Renal cortical epithelial cell (primary cell): ENCODE measurements at regions not wholly inside any gene's neighbourhood (a gene's known extent, or its start where the extent isn't known, plus 50 kb on each side); places are given as distances from the start of the nearest gene placed in this dataset.
A peak's percentile ranks its signal among the peaks of the same experiment; 100 is the strongest.
"Not testable (repeated sequence)": the region's sequence is repeated elsewhere in the genome, so short reads cannot be mapped to it uniquely, and the experiment has no call there.

Experiments used
- DNase-seq: peaks from one replicate; pipeline ENCODE4 v3.0.0-alpha.2; 2011; ENCODE audit warnings: low read depth

GRCh38 chr10:2189356-2189755 lies 452.0 kb upstream of the ADARB2 start:
- DNase-seq, result not testable (repeated sequence)

DNA sequence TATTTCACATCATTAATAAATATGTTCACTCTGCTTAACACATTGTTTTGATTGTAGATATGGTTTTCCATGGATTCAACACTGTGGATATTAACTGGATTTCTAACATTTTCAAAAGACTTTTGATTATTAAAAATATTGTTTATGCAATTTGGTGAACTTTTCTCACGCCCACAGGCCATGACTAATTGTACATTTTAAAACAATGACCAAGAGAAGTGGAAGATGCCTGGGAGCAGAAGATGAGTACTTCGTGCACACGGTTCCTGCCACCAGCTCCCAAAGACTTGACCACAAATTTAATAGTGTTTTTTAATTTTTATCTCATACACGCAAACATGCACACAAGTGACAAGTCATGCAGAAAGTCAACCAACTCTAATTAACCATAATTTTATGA lies 451.0 kb upstream of the ADARB2 start:
- no peak for DNase-seq

DNA sequence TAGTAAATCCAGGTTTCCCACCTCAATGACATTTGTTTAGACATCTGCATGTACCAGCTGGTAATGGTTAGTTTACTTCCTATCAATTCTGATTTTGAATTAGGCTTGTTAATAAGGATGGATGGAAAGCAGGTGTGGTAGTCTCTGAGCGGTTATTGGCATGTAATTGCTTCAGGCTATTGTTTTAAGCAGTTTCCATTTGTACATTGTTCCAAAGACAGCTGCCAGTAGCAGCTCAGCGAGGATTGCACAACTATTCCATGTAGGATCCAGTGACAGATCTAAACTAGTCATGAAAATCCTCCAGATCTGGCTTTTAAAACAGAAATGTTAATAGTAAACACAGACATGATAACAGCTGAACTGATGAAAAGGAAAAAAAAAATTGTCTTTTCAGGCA lies 436.0 kb upstream of the ADARB2 start:
- DNase-seq, result peak; percentile 46

- no peak for DNase-seq
These were observed 428.6 kb upstream of the ADARB2 start for GRCh38 chr10:2165771-2166460.

GRCh38 chr10:2150288-2150687 lies 413.0 kb upstream of the ADARB2 start:
- DNase-seq, result no peak

GRCh38 chr10:2145926-2146478 lies 408.7 kb upstream of the ADARB2 start:
- DNase-seq, result no peak

- DNase-seq, result no peak
These were observed 408.2 kb upstream of the ADARB2 start for GRCh38 chr10:2145491-2145890.

DNA sequence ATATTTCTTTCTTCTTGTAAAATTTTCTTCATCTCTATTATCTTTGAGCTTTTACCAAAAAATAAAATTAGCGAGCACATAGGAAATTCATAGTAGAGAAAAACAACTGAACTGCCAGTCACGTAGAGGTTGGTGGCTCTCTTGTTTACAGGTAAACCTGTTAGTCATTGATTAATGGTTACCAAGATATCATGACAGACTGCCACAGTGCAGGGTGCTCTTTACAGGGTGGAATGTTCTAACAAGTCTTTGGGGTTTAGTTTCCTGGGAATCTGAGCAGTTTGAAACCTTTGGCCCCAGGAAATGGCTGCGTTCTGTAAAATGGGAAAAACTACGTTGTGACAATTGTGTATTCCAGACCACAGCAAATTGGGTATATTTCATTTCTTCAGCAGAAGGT lies 407.3 kb upstream of the ADARB2 start:
- DNase-seq, result peak; percentile 84

DNA sequence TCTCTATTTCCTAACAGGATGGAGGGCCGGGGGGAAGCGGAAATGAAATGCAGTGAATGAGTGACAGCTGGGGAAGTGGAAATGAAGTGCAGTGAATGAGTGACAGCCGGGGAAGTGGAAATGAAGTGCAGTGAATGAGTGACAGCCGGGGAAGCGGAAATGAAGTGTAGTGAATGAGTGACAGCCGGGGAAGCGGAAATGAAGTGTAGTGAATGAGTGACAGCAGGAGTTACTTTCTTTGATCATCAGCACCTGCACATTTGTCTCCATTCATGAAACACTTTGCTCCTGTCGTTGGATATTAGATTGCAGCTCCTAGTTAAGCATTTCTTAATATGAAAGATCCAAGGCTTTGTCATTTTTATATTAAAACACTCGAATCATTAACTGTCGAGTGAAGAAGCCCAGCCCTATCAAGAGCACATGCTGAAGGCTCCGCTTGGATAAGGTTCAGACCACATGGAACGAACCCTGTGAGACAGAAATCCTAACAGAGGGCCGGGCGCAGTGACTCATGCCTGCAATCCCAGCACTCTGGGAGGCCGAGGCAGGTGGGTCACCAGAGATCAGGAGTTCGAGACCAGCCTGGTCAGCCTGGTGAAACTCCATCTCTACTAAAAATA lies 406.0 kb upstream of the ADARB2 start:
- peak; percentile 26 for DNase-seq

- DNase-seq, result peak; percentile 25
These were observed 402.4 kb upstream of the ADARB2 start for GRCh38 chr10:2139746-2140145.

DNA sequence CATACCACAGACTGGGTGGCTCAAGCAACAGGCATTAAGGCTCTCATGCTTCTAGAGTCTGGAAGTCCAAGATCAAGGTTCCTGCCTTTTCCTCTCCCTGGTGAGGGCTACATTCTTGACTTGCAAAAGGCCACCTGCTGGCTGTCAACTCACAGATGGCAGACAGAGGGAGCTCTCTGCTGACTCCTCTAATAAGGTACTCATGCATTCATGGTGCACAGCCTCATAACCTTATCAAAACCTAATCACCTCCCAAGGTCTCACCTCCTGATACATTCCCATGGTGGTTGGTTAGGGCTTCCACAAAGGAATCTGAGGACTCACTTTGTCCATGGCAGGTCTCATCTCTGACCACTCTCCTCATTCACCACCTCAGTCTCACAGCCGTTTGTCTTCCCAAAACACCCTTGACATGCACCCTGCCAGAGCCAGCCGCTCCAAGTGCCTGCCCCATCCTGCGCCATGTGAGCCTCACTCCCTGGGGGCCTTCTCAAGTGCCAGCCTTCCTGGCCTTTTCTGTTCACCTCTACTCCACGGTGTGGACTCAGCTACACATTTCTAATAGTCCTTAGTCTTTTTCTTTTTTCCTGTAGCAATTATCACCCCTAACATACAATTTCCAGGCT lies 400.3 kb upstream of the ADARB2 start:
- DNase-seq, result peak; percentile 56

- no peak for DNase-seq
These were observed 393.5 kb upstream of the ADARB2 start for GRCh38 chr10:2130705-2131305.

DNA sequence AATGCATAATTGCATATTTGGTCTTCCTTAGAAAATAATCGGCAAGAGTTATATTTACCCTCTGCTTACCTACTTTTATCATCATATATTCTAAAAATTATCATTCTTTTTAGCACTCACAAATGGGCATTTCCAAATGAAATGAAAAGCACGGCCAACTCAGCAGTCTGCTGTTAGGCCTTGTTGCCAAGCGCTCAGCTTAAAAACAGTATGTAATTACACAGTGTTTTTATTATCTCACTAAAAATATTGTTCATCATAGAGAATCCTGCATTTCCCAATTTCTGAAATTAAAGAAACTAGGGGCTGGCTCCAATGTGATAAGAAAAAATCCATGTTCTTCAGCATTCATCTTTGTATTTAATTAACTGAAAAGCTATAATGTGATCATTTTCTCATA lies 391.7 kb upstream of the ADARB2 start:
- DNase-seq, result no peak

DNA sequence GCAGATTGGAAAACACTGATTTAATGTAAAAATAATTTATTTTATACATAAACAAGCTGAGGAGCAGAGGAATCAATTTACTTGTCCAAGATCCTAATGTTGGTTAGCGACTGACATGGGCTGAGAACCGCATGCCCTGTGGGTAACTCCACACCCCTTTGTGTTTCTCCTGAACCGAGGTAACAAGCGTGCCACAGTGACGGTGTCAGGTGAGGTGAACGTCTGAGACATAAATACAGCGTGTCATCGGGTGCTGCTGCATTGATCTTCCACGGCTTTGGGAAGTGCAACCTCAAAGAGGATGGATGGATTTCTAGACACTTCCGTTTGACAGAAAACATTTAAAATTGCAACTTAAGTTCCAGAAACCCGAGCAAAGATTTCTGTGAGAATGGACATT lies 386.8 kb upstream of the ADARB2 start:
- no peak for DNase-seq

DNA sequence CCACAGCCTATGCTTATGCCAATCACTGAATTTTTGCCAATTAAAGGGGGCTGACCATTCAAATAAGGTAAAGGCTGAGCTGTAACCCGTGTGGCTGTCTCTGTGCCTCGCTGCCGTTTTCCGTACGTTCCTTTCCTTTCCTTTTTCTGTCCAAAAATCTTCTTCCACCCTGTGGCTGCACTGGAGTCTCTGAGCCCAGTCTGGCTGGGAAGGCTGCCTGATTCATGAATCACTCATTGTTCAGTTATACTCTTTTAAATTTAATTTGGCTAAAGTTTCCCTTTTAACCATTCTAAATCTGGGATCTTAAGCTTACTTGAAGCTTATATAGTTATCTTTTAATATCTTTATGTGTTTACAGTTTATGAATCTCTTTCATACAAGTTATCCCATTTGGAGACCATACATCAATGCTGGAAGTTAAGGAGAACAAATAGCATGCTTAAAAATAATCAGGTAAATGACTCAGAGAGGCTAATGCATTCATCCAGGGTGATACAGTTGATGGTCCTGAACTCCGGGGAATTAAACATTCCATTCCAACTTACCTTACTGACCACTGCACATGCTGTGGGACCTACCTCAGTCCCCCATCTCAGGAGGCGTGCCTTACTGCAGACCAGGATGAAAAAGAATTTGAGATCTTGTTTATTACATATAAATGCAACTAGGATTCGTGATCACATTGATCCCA lies 385.3 kb upstream of the ADARB2 start:
- peak; percentile 61 for DNase-seq

DNA sequence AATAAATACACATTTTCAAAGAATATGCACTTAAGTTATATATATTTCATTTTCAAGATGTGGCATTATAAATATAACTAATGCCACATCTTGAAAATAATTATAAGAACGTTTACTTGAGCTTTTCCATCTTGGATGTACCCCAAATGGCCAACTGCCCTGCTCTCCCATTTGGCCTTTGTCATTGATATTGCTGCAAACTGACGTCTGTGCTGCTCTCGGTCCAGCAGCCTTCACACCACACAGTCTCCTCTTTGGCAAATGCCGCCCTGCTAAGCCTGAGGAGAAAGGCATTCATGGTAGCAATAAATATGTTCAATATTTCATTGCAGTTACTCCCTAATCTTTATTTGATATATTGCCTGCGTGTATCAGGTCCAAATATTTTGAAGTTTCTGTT lies 384.6 kb upstream of the ADARB2 start:
- no peak for DNase-seq

DNA sequence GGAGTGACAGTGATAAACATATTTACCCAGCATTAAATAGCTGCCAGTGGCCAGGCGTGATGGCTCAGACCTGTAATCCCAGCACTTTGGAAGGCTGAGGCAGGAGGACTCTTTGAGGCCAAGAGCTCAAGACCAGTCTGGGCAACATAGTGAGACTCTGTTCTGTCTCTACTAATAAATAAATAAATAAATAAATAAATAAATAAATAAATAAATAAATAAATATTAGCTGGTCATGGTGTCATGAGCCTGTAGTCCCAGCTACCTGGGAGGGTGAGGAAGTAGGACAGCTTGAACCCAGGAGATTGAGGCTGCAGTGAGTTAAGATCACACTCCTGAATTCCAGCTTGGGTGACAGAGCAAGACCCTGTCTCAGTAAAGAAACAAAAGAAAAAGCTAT lies 384.0 kb upstream of the ADARB2 start:
- DNase-seq, result no peak

DNA sequence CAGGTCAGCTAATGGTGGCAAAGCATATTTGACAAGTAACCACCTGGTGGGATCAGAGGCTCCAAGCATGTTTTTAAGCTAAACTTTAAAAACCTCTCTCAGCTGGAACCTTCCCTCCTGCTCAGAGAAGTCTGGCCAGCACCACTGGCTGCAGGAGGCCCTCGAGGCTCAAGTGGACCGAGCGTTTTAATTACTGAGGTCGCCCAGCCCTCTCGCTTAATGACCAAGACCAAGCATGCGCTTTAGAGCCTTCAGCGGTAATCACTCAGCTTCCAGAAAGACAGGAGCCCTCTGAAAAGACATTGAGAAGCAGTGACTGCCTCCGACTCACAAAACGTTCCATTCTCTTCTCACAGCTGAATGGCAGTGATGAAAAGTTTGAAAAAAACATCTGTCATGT lies 383.4 kb upstream of the ADARB2 start:
- no peak for DNase-seq

GRCh38 chr10:2119316-2119715 lies 382.0 kb upstream of the ADARB2 start:
- DNase-seq, result peak; percentile 66

GRCh38 chr10:2118201-2118600 lies 380.9 kb upstream of the ADARB2 start:
- no peak for DNase-seq

DNA sequence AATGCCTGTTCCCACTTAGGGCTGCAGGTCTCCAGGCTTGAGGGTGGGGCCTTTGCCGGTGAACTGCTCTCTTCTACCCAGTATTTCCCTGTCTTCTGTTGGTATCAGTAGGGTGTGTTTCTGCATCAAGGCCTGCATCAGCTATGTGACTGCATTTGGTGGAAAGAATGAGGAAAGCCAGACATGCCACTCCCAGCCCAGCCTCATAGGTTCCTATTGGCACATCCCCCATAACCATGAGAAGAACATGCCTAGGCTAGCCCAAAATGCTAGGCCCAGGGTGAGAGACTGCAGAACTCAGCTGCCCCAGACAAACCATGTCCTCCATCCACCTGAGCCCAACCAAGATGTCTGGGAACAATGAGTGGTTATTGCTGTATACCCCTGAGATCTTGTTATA lies 380.3 kb upstream of the ADARB2 start:
- DNase-seq, result peak; percentile 18

- peak; percentile 99 for DNase-seq
These were observed 374.6 kb upstream of the ADARB2 start for GRCh38 chr10:2111965-2112364.
